ENCODE measurements at regions not wholly inside any gene's neighbourhood (a gene's known extent, or its start where the extent isn't known, plus 50 kb on each side); places are given as distances from the start of the nearest gene placed in this dataset.
"Not testable (repeated sequence)": the region's sequence is repeated elsewhere in the genome, so short reads cannot be mapped to it uniquely, and the experiment has no call there.

- H3K9me3 Mint-ChIP-seq (ENCODE audit: unreplicated experiment); H3K27me3 Mint-ChIP-seq (ENCODE audit: unreplicated experiment); H3K4me1 Mint-ChIP-seq (ENCODE audit: unreplicated experiment); H3K27ac Mint-ChIP-seq (ENCODE audit: unreplicated experiment); DNase-seq (ENCODE audit: low spot score); H3K36me3 Mint-ChIP-seq (ENCODE audit: low read depth, unreplicated experiment); H3K4me3 Mint-ChIP-seq (ENCODE audit: unreplicated experiment): not testable (repeated sequence)
These were observed 81.1 kb downstream of the THSD1 start for GRCh38 chr13:52324831-52325230.

GRCh38 chr13:52319876-52320275 lies 86.1 kb downstream of the THSD1 start:
- Mint-ChIP-seq H3K4me1 (ENCODE audit: unreplicated experiment) (no peaks in the 10 kb centered on the region), H3K27ac (ENCODE audit: unreplicated experiment) (no peak overlapping the region), H3K4me3 (ENCODE audit: unreplicated experiment) (no peak overlapping the region), H3K27me3 (ENCODE audit: unreplicated experiment) (no peaks in the 10 kb centered on the region), H3K36me3 (ENCODE audit: low read depth, unreplicated experiment) (no peaks in the 10 kb centered on the region), H3K9me3 (ENCODE audit: unreplicated experiment) (no peaks in the 10 kb centered on the region)
- TF ChIP-seq CTCF (IDR thresholded peaks at IDR 0.05; ENCODE audit: unreplicated experiment) = no peak
- no peak for DNase-seq (ENCODE audit: low spot score)

GRCh38 chr13:52309833-52310232 lies 96.1 kb downstream of the THSD1 start:
- DNase-seq (ENCODE audit: low spot score); H3K4me1 Mint-ChIP-seq (ENCODE audit: unreplicated experiment); H3K9me3 Mint-ChIP-seq (ENCODE audit: unreplicated experiment); H3K27ac Mint-ChIP-seq (ENCODE audit: unreplicated experiment); H3K4me3 Mint-ChIP-seq (ENCODE audit: unreplicated experiment); H3K27me3 Mint-ChIP-seq (ENCODE audit: unreplicated experiment): not testable (repeated sequence)
- H3K36me3 Mint-ChIP-seq (ENCODE audit: low read depth, unreplicated experiment) = peaks cover 17% of the 10 kb centered on the region

GRCh38 chr13:52306336-52306735 lies 99.6 kb downstream of the THSD1 start:
- H3K4me3 Mint-ChIP-seq (ENCODE audit: unreplicated experiment); H3K27me3 Mint-ChIP-seq (ENCODE audit: unreplicated experiment); H3K9me3 Mint-ChIP-seq (ENCODE audit: unreplicated experiment): not testable (repeated sequence)

GRCh38 chr13:52303098-52303497 lies 102.9 kb downstream of the THSD1 start:
- not testable (repeated sequence) for H3K4me3 Mint-ChIP-seq (ENCODE audit: unreplicated experiment); H3K9me3 Mint-ChIP-seq (ENCODE audit: unreplicated experiment); H3K36me3 Mint-ChIP-seq (ENCODE audit: low read depth, unreplicated experiment); H3K27ac Mint-ChIP-seq (ENCODE audit: unreplicated experiment); H3K4me1 Mint-ChIP-seq (ENCODE audit: unreplicated experiment); H3K27me3 Mint-ChIP-seq (ENCODE audit: unreplicated experiment); DNase-seq (ENCODE audit: low spot score)

More at GRCh38 chr13:52306336-52306735, 99.6 kb downstream of the THSD1 start:
- not testable (repeated sequence) for DNase-seq (ENCODE audit: low spot score); H3K4me1 Mint-ChIP-seq (ENCODE audit: unreplicated experiment); H3K27ac Mint-ChIP-seq (ENCODE audit: unreplicated experiment)
- peaks cover 17% of the 10 kb centered on the region for H3K36me3 Mint-ChIP-seq (ENCODE audit: low read depth, unreplicated experiment)

- H3K27me3 Mint-ChIP-seq (ENCODE audit: unreplicated experiment); H3K9me3 Mint-ChIP-seq (ENCODE audit: unreplicated experiment); H3K4me3 Mint-ChIP-seq (ENCODE audit: unreplicated experiment); H3K36me3 Mint-ChIP-seq (ENCODE audit: low read depth, unreplicated experiment); H3K27ac Mint-ChIP-seq (ENCODE audit: unreplicated experiment); DNase-seq (ENCODE audit: low spot score); H3K4me1 Mint-ChIP-seq (ENCODE audit: unreplicated experiment): not testable (repeated sequence)
These were observed 103.3 kb downstream of the THSD1 start for GRCh38 chr13:52302688-52303087.

GRCh38 chr13:52301810-52302400 lies 104.1 kb downstream of the THSD1 start:
- not testable (repeated sequence) for H3K4me3 Mint-ChIP-seq (ENCODE audit: unreplicated experiment); H3K9me3 Mint-ChIP-seq (ENCODE audit: unreplicated experiment); DNase-seq (ENCODE audit: low spot score); H3K27me3 Mint-ChIP-seq (ENCODE audit: unreplicated experiment); H3K27ac Mint-ChIP-seq (ENCODE audit: unreplicated experiment); H3K36me3 Mint-ChIP-seq (ENCODE audit: low read depth, unreplicated experiment); H3K4me1 Mint-ChIP-seq (ENCODE audit: unreplicated experiment)

- not testable (repeated sequence) for H3K27ac Mint-ChIP-seq (ENCODE audit: unreplicated experiment); H3K27me3 Mint-ChIP-seq (ENCODE audit: unreplicated experiment); H3K4me3 Mint-ChIP-seq (ENCODE audit: unreplicated experiment); H3K36me3 Mint-ChIP-seq (ENCODE audit: low read depth, unreplicated experiment); DNase-seq (ENCODE audit: low spot score); H3K4me1 Mint-ChIP-seq (ENCODE audit: unreplicated experiment); H3K9me3 Mint-ChIP-seq (ENCODE audit: unreplicated experiment)
These were observed 107.8 kb downstream of the THSD1 start for GRCh38 chr13:52298079-52298661.

GRCh38 chr13:52288891-52289290 lies 117.1 kb downstream of the THSD1 start:
- H3K4me1 Mint-ChIP-seq (ENCODE audit: unreplicated experiment); H3K4me3 Mint-ChIP-seq (ENCODE audit: unreplicated experiment); H3K9me3 Mint-ChIP-seq (ENCODE audit: unreplicated experiment); DNase-seq (ENCODE audit: low spot score); H3K27ac Mint-ChIP-seq (ENCODE audit: unreplicated experiment); H3K36me3 Mint-ChIP-seq (ENCODE audit: low read depth, unreplicated experiment); H3K27me3 Mint-ChIP-seq (ENCODE audit: unreplicated experiment): not testable (repeated sequence)

GRCh38 chr13:52281387-52281786 lies 122.0 kb upstream of the NEK3 start:
- not testable (repeated sequence) for DNase-seq (ENCODE audit: low spot score); H3K36me3 Mint-ChIP-seq (ENCODE audit: low read depth, unreplicated experiment); H3K9me3 Mint-ChIP-seq (ENCODE audit: unreplicated experiment); H3K4me1 Mint-ChIP-seq (ENCODE audit: unreplicated experiment); H3K4me3 Mint-ChIP-seq (ENCODE audit: unreplicated experiment); H3K27ac Mint-ChIP-seq (ENCODE audit: unreplicated experiment); H3K27me3 Mint-ChIP-seq (ENCODE audit: unreplicated experiment)

GRCh38 chr13:52279408-52279807 lies 120.0 kb upstream of the NEK3 start:
- H3K4me1 Mint-ChIP-seq (ENCODE audit: unreplicated experiment); H3K9me3 Mint-ChIP-seq (ENCODE audit: unreplicated experiment); H3K27me3 Mint-ChIP-seq (ENCODE audit: unreplicated experiment); H3K4me3 Mint-ChIP-seq (ENCODE audit: unreplicated experiment); H3K36me3 Mint-ChIP-seq (ENCODE audit: low read depth, unreplicated experiment); H3K27ac Mint-ChIP-seq (ENCODE audit: unreplicated experiment); DNase-seq (ENCODE audit: low spot score): not testable (repeated sequence)
